ENCODE measurements at regions not wholly inside any gene's neighbourhood (a gene's known extent, or its start where the extent isn't known, plus 50 kb on each side); places are given as distances from the start of the nearest gene placed in this dataset.

- no peak for TF ChIP-seq TFDP1 (CRISPR knock-in tag; IDR thresholded peaks at IDR 0.05; ENCODE audit: borderline replicate concordance)
- TF ChIP-seq IRF2 (CRISPR knock-in tag; IDR thresholded peaks at IDR 0.05) = no peak
- no peak for TF ChIP-seq ZFAT (CRISPR knock-in tag; conservative IDR thresholded peaks at IDR 0.05)
- TF ChIP-seq ATF5 (CRISPR knock-in tag; IDR thresholded peaks at IDR 0.05; ENCODE audit: low read depth) = no peak
- peak; percentile 36 for TF ChIP-seq TEAD3 (CRISPR knock-in tag; optimal IDR thresholded peaks at IDR 0.05; ENCODE audit: borderline replicate concordance)
- no peak for TF ChIP-seq ZNF761 (CRISPR knock-in tag; conservative IDR thresholded peaks at IDR 0.05)
- TF ChIP-seq MAF1 (CRISPR knock-in tag; IDR thresholded peaks at IDR 0.05; ENCODE audit: borderline replicate concordance) = no peak
- no peak for TF ChIP-seq ZNF773 (CRISPR knock-in tag; IDR thresholded peaks at IDR 0.05; ENCODE audit: borderline replicate concordance)
- no peak for TF ChIP-seq ERF (CRISPR knock-in tag; IDR thresholded peaks at IDR 0.05)
- TF ChIP-seq REST (IDR thresholded peaks at IDR 0.05; ENCODE audit: borderline replicate concordance in 1 of 2, low read depth in 1 of 2, low read length in 2 of 2) = no peak
- no peak for TF ChIP-seq PAXIP1 (CRISPR knock-in tag; conservative IDR thresholded peaks at IDR 0.05)
- no peak for TF ChIP-seq AGO2 (optimal IDR thresholded peaks at IDR 0.05; ENCODE audit: low read depth, low read length)
- TF ChIP-seq ZNF687 (CRISPR knock-in tag; IDR thresholded peaks at IDR 0.05) = no peak
- TF ChIP-seq SNRNP70 (IDR thresholded peaks at IDR 0.05; ENCODE audit: low read depth, low read length) = no peak
- TF ChIP-seq ZSCAN9 (CRISPR knock-in tag; IDR thresholded peaks at IDR 0.05; ENCODE audit: borderline replicate concordance) = no peak
Observed at GRCh38 chr6:167420177-167420576, 95.3 kb downstream of the TTLL2 start (continued).
